ENCODE measurements at regions not wholly inside any gene's neighbourhood (a gene's known extent, or its start where the extent isn't known, plus 50 kb on each side); places are given as distances from the start of the nearest gene placed in this dataset.

- TF ChIP-seq, protein P1, sequence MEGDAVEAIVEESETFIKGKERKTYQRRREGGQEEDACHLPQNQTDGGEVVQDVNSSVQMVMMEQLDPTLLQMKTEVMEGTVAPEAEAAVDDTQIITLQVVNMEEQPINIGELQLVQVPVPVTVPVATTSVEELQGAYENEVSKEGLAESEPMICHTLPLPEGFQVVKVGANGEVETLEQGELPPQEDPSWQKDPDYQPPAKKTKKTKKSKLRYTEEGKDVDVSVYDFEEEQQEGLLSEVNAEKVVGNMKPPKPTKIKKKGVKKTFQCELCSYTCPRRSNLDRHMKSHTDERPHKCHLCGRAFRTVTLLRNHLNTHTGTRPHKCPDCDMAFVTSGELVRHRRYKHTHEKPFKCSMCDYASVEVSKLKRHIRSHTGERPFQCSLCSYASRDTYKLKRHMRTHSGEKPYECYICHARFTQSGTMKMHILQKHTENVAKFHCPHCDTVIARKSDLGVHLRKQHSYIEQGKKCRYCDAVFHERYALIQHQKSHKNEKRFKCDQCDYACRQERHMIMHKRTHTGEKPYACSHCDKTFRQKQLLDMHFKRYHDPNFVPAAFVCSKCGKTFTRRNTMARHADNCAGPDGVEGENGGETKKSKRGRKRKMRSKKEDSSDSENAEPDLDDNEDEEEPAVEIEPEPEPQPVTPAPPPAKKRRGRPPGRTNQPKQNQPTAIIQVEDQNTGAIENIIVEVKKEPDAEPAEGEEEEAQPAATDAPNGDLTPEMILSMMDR (IDR thresholded peaks at IDR 0.05): no peak
- TF ChIP-seq PREB (CRISPR knock-in tag; IDR thresholded peaks at IDR 0.05; ENCODE audit: borderline replicate concordance): no peak
- TF ChIP-seq ELF4 (CRISPR knock-in tag; IDR thresholded peaks at IDR 0.05; ENCODE audit: low read depth): no peak
- no peak for TF ChIP-seq ZNF263 (CRISPR knock-in tag; IDR thresholded peaks at IDR 0.05; ENCODE audit: low read depth)
- TF ChIP-seq, protein P2, sequence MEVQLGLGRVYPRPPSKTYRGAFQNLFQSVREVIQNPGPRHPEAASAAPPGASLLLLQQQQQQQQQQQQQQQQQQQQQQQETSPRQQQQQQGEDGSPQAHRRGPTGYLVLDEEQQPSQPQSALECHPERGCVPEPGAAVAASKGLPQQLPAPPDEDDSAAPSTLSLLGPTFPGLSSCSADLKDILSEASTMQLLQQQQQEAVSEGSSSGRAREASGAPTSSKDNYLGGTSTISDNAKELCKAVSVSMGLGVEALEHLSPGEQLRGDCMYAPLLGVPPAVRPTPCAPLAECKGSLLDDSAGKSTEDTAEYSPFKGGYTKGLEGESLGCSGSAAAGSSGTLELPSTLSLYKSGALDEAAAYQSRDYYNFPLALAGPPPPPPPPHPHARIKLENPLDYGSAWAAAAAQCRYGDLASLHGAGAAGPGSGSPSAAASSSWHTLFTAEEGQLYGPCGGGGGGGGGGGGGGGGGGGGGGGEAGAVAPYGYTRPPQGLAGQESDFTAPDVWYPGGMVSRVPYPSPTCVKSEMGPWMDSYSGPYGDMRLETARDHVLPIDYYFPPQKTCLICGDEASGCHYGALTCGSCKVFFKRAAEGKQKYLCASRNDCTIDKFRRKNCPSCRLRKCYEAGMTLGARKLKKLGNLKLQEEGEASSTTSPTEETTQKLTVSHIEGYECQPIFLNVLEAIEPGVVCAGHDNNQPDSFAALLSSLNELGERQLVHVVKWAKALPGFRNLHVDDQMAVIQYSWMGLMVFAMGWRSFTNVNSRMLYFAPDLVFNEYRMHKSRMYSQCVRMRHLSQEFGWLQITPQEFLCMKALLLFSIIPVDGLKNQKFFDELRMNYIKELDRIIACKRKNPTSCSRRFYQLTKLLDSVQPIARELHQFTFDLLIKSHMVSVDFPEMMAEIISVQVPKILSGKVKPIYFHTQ (CRISPR knock-in tag; IDR thresholded peaks at IDR 0.05): no peak
Observed at GRCh38 chr17:73819440-73820395, 175.5 kb upstream of the SDK2 start.
